ENCODE measurements at regions not wholly inside any gene's neighbourhood (a gene's known extent, or its start where the extent isn't known, plus 50 kb on each side); places are given as distances from the start of the nearest gene placed in this dataset.
"Not testable (repeated sequence)": the region's sequence is repeated elsewhere in the genome, so short reads cannot be mapped to it uniquely, and the experiment has no call there.

- DNase-seq (ENCODE audit: low read depth in 2 of 3, low spot score in 2 of 3): no peak
These were observed 137.6 kb downstream of the ZNF467 start for GRCh38 chr7:149635561-149636329.

GRCh38 chr7:149633976-149634945 lies 136.7 kb upstream of the ZNF746 start:
- no peak for DNase-seq (ENCODE audit: low read depth in 2 of 3, low spot score in 2 of 3)

DNA sequence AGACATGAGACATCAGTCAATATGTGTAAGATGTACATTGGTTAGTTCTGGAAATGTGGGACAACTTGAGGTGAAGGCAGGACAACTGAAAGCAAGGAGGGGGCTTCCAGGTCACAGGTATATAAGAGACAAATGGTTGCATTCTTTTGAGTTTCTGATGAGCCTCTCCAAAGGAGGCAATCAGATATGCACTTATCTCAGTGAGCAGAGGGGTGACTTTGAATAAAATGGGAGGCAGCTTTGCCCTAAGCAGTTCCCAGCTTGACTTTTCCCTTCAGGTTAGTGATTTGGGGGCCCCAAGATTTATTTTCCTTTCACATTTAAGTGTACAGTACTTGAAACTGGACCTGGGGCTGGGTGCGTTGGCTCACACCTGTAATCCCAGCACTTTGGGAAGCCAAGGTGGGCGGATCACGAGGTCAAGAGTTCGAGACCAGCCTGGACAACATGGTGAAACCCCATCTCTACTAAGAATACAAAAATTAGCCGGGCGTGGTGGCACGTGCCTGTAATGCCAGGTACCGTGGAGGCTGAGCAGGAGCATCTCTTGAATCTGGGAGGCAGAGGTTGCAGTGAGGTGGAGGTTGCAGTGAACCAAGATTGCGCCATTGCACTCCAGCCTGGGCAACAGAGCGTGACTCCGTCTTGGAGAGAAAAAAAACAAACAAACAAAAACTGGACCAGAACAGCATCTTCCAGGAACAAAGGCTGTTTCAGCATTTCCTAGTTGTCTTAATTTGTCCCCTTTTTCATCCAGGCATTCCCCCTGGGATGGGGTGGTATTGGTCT lies 130.9 kb upstream of the ZNF746 start:
- not testable (repeated sequence) for DNase-seq (ENCODE audit: low read depth in 2 of 3, low spot score in 2 of 3)

GRCh38 chr7:149627911-149628310 lies 130.3 kb upstream of the ZNF746 start:
- DNase-seq (ENCODE audit: low read depth in 2 of 3, low spot score in 2 of 3): no peak

- no peak for DNase-seq (ENCODE audit: low read depth in 2 of 3, low spot score in 2 of 3)
These were observed 129.4 kb upstream of the ZNF746 start for GRCh38 chr7:149626972-149627371.

GRCh38 chr7:149625947-149626392 lies 128.4 kb upstream of the ZNF746 start:
- no peak for DNase-seq (ENCODE audit: low read depth in 2 of 3, low spot score in 2 of 3)

DNA sequence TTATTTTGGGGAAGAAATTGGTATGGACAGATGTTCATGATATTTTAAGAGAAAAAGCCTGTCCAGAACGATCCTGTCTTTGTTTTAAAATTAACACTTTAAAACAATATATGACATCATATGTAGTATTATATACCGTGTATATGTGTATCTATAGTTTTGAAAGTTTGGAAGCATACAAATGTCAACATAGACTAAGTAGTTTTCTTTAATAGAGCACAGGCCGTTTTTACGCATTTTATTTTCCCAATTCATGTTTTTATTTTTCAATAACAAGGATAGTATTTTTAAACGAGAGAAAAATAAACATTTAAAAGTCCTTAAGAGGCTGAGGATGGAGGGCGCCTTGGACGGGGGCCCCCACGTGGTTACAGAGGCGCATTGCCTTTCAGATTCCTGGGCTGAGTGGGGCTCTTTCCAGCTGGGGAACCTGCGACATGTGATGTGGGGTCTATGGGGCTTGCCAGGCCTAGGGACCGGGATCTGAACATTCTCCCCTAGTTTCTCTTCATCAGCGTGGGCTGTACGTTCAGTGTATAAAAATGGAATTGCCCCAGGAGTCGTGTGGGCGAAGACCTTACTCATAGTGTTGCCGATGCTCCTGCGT lies 127.8 kb upstream of the ZNF746 start:
- DNase-seq (ENCODE audit: low read depth in 2 of 3, low spot score in 2 of 3): peak in 2 of 3 donors; percentile 64 to 80

DNA sequence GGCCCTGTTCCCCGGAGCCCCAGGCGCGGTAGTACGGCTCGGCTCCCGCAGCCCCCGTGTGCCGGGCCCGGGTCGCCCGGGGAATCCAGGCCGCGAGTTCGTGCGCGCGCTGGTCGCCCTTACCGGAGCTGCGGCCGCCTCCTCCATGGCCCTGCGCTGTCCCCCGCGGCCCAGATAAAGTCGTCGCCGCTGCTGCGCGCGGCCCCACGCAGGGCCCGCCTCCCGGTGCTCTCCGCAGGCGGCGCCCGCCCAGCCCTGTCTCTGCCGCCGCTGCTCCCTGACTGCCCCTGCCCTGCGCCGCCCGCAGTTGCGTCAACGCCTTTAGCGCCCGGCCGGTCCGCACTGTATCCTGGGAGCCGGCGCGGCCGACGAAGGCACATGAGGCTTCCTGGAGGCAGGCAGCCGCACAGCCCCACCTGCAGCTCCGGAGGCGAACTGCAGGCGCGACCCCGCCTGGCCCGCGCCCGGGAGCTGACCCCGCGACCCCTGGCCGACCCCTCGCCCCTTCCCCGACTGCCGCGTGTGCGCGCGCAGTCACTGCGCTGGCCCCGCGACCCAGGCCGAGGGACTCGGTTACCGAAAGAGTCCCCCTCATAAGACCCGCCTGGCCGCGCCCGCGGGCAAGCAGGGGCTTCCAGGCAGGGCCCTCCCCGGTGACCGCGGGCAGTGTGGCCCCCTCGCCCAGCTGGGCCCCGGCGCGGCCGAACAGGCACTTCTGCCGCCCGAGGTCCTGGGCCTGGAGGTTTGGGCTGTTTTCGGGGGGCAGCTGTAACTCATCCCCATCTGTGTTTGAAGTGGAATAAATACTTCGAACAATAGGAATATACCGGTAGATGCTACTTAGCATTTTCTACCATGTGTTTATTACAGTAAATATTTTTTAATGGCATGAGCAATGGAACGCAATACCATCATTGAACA lies 127.1 kb upstream of the ZNF746 start:
- DNase-seq (ENCODE audit: low read depth in 2 of 3, low spot score in 2 of 3): peak; percentile 77 to 92 (median 92)

- peak in 2 of 3 donors; percentile 20 to 61 for DNase-seq (ENCODE audit: low read depth in 2 of 3, low spot score in 2 of 3)
These were observed 126.4 kb upstream of the ZNF746 start for GRCh38 chr7:149624006-149624405.

- DNase-seq (ENCODE audit: low read depth in 2 of 3, low spot score in 2 of 3): not testable (repeated sequence)
These were observed 125.8 kb upstream of the ZNF746 start for GRCh38 chr7:149623262-149623997.

DNA sequence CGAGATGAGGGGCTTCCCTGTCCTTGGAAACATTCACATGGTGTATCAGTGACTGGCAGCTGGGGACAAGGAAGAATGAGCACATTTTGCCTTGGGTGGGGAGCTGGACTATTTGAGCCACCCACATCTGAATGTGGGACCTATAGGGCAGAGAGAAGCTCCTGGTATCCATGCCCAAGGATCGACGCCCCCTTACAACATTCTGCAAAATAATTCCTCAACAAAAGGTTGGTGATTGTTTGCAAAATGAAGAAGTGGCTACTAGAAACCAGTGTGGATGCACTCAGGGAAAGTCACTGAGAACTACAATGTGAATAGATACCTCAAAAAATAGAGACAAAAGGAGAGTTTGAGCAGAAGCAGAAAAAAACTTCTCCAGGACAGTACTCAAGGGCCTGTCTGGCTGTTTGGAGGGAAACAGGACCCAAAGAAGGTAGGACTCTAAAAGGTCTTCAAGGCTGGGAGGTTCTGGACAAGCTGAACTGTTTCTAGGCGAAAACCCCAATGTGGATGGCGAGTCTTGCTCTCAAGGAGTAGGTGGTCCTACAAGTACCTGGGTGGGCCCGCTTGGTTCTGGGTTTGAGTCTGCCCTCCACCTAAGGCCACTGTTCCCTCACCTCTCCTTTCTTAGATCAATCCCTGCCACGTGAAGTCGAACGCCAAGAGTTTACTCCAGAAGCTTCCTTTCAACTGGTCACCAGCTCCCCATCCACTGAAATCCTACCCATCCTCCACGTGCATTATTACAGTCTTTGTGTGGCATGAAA lies 125.0 kb upstream of the ZNF746 start:
- no peak for DNase-seq (ENCODE audit: low read depth in 2 of 3, low spot score in 2 of 3)

GRCh38 chr7:149621776-149622175 lies 124.2 kb upstream of the ZNF746 start:
- peak in 2 of 3 donors; percentile 58 to 75 for DNase-seq (ENCODE audit: low read depth in 2 of 3, low spot score in 2 of 3)

DNA sequence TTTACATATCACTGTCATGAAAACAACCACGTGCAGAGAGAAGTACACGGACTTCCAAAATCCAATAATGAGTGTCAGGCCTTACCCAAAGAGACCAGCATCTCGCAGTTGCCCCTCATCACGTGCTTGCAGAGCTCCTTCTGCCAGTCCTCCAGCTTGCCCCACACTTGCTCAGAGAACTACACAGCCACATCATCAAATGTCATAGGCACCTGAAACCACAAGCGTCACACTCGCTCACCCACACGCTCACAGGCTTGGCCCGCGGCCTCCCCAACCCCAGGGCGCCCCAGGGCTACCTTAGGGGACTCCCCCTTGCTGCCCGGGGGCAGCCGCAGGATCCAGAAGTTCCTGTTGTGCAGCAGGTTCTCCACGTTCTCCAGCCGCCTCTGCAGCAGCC lies 123.4 kb upstream of the ZNF746 start:
- DNase-seq (ENCODE audit: low read depth in 2 of 3, low spot score in 2 of 3): no peak

DNA sequence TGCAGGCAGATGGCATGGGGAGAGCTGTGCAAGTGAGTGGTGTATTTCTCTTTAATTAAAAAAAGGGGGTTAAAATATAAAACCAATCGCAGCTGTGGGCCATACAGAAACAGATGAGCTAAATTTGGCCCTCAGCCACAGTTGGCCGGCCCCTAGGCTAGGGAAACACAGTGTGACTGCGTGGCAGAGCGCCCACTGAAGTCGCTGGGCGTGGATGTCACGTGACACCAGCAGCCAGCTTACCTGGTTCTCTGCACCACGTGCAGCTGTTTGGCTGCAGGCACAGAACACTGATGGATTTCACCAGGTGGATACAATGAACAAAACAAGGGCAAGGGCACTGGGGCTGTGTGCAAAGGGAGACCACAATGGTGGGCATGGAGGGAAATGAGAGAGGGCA lies 119.3 kb upstream of the ZNF746 start:
- DNase-seq (ENCODE audit: low read depth in 2 of 3, low spot score in 2 of 3): no peak

GRCh38 chr7:149615690-149616270 lies 118.2 kb upstream of the ZNF746 start:
- DNase-seq (ENCODE audit: low read depth in 2 of 3, low spot score in 2 of 3): no peak

DNA sequence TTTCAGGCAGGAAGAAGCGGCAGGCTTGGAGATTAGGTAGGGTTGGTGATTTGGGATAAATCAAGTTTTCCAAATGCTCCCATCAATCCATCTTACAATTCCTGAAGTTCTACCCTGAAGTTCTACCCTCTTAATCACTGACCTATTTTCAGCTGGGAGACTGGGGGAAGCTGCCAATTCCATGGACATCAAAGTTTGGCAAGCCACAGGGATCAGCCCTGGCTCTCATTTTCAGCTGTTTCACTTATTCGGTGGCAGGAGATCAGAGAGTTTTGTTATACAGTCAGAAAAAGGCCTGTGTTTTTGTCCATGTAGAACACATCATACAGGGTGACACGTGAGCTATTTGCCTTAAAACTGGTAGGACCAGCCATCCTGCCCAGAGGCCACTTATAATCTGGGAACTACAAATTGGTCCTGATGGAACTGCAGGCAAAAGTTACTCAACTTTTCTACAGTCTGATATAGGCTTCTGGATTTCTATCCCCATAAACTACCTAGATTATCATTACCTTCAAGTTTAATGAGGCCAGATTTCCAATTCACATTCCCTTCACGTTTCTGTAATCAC lies 112.9 kb upstream of the ZNF746 start:
- DNase-seq (ENCODE audit: low read depth in 2 of 3, low spot score in 2 of 3): no peak

DNA sequence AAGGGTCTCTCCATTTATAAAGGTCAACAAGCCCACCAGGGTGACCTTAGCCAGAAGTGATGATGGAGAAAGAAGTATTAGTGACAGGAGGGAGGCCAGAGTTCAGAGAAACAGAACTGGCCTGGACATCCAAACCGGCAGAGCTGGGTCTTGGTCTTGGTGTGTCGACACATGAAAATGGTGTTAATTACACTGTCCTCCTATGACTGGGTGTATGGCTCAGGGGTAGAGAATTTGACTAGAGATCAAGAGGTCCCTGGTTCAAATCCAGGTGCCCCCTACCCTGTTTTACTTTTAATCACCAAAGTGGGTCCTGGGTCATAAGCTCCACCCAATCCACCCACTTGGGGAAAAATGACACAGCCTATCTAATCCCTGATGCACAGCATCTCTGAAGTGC lies 110.6 kb upstream of the ZNF746 start:
- no peak for DNase-seq (ENCODE audit: low read depth in 2 of 3, low spot score in 2 of 3)
